ENCODE measurements at regions not wholly inside any gene's neighbourhood (a gene's known extent, or its start where the extent isn't known, plus 50 kb on each side); places are given as distances from the start of the nearest gene placed in this dataset.

- no peak for DNase-seq (ENCODE audit: low spot score)
- in situ Hi-C loops (cut with MboI; ENCODE audit: low pct_unique_long_range_greater_than_20kb, low sequenced_read_pairs, unreplicated experiment), result no loop called here
- TF ChIP-seq CTCF (IDR thresholded peaks at IDR 0.05; ENCODE audit: extremely low read depth, insufficient read depth, missing control alignments), result no peak
Observed at GRCh38 chr3:197431346-197431910, 124.3 kb downstream of the BDH1 start.

- TF ChIP-seq CTCF (IDR thresholded peaks at IDR 0.05; ENCODE audit: extremely low read depth, insufficient read depth, missing control alignments), result no peak
- no peak for DNase-seq (ENCODE audit: low spot score)
- in situ Hi-C loops (cut with MboI; ENCODE audit: low pct_unique_long_range_greater_than_20kb, low sequenced_read_pairs, unreplicated experiment), result no loop called here
Observed at GRCh38 chr3:197430934-197431333, 124.8 kb downstream of the BDH1 start.

GRCh38 chr3:197430502-197430901 lies 125.3 kb downstream of the BDH1 start:
- in situ Hi-C loops (cut with MboI; ENCODE audit: low pct_unique_long_range_greater_than_20kb, low sequenced_read_pairs, unreplicated experiment), result no loop called here
- no peak for TF ChIP-seq CTCF (IDR thresholded peaks at IDR 0.05; ENCODE audit: extremely low read depth, insufficient read depth, missing control alignments)
- DNase-seq (ENCODE audit: low spot score), result no peak

GRCh38 chr3:197428952-197429351 lies 126.8 kb downstream of the BDH1 start:
- in situ Hi-C loops (cut with MboI; ENCODE audit: low pct_unique_long_range_greater_than_20kb, low sequenced_read_pairs, unreplicated experiment), result no loop called here
- TF ChIP-seq CTCF (IDR thresholded peaks at IDR 0.05; ENCODE audit: extremely low read depth, insufficient read depth, missing control alignments), result no peak
- no peak for DNase-seq (ENCODE audit: low spot score)

GRCh38 chr3:197428117-197428801 lies 127.5 kb downstream of the BDH1 start:
- no peak for TF ChIP-seq CTCF (IDR thresholded peaks at IDR 0.05; ENCODE audit: extremely low read depth, insufficient read depth, missing control alignments)
- in situ Hi-C loops (cut with MboI; ENCODE audit: low pct_unique_long_range_greater_than_20kb, low sequenced_read_pairs, unreplicated experiment), result no loop called here
- no peak for DNase-seq (ENCODE audit: low spot score)

- DNase-seq (ENCODE audit: low spot score), result no peak
- TF ChIP-seq CTCF (IDR thresholded peaks at IDR 0.05; ENCODE audit: extremely low read depth, insufficient read depth, missing control alignments), result no peak
- in situ Hi-C loops (cut with MboI; ENCODE audit: low pct_unique_long_range_greater_than_20kb, low sequenced_read_pairs, unreplicated experiment), result no loop called here
Observed at GRCh38 chr3:197427021-197427420, 128.6 kb upstream of the DLG1 start.
